GM18951 (cell line): ENCODE measurements at regions not wholly inside any gene's neighbourhood (a gene's known extent, or its start where the extent isn't known, plus 50 kb on each side); places are given as distances from the start of the nearest gene placed in this dataset.

ENCODE experiments used
- POLR2A ChIP-seq: IDR thresholded peaks from 4 replicates; pipeline ENCODE4 v1.6.1; 2011; ENCODE audit warnings: mild to moderate bottlenecking; ENCODE audit not compliant: insufficient read length, insufficient read depth; ENCODE audit errors: extremely low read depth
- in situ Hi-C: fragments of 300-500 bp; cut with MboI; formaldehyde crosslinking; loops from one replicate; pipeline ENCODE4 v1.12.0; 2022; ENCODE audit warnings: low sequenced_read_pairs, mixed read lengths, inconsistent platforms; ENCODE audit not compliant: unreplicated experiment

DNA sequence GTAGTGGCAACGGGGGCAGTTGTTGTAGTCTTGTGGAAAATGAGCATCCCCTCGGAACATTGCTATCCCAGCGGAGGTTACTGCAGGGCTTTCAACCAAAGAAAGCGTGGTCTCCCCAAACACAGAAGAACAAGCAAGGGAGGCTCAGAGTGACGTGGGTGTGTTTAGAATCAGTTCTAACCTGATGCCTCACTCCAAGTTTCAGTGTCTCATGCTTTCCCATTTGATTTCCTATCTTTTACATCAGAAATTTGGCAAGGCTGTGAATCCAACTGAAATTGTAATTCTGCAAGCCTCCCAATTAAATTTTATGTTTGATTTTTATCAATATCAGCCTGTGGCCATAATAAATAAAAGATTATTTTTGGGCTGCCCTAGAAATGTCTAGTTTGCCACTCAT is 156.1 kb upstream of the LNX1 start:
- in situ Hi-C loops = no loop called here
- no peak for TF ChIP-seq POLR2A

DNA sequence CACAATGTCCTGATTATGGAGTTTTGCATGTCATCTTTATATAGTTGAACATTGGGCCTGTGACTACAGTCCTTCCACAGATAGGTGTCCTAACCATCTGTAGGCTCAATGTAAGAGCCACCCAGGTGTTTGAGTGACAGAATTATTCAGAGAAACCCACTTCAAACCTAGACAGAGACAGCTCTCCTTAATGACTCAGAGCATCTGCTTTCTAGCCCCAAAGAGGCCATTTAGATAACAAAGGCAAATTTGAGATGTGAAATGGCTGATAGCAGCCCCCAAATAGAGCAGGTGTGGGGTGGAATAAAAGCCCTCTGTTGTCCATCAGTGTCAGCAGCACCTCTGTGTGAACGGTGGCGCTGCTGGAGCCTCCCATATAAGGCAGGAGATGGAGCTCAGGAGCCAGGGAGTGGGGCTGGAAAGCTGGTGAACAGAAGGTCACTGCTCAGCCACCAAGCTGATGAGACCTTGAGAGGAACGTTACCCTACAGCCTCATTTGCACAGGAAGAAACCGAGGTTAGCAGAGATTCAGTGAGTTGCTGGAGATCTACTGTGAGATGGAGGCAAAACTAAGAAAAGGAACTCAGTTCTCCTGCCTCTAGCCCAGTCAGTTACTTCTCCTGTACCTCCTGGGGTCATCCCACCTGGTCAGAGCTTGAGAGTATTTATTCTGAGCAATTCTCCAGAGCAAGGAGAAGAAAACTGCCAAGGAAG is 153.3 kb upstream of the LNX1 start:
- no peak for TF ChIP-seq POLR2A
- in situ Hi-C loops = no loop called here

DNA sequence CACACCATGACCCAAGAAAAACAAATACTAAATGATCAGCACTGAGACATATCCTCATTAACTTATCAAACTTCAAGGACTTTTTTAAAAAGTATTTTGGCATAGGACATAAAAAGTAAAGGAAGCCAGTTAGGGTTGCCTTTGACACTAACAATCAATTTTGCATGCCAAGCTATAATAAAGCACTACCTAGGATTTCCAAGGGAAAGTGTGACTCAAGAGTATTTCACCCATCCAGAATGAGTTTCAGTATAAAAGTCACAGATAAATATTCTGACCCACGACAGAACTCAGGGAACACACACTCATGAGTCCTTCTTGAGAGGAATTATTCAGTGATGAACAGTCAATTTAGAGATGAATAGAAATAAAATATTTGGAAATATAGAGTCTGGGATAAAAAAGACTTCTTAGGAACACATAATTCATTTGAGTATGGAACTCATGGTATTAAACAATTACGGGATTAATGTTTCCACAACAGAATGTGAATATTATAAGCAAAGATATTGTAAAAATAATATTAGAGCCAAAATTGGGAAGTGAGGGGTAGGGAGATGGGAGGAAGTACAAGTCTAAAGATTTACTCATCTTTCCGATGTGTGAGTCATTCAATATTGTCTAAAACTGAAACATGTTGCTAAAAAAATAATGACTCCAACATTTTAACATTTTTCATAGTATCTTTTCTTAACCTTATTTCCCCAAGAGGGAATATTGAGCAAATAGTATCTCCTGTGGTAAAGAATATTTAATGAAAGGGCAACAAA is 143.5 kb upstream of the LNX1 start:
- in situ Hi-C loops = no loop called here
- TF ChIP-seq POLR2A = no peak

GRCh38 chr4:53734182-53734581 is 142.9 kb upstream of the LNX1 start:
- in situ Hi-C loops = no loop called here
- TF ChIP-seq POLR2A = no peak

- TF ChIP-seq POLR2A = no peak
- in situ Hi-C loops = no loop called here
Observed at GRCh38 chr4:53732661-53733060, 141.4 kb upstream of the LNX1 start.

- in situ Hi-C loops = no loop called here
Observed at GRCh38 chr4:53730031-53730805, 138.9 kb upstream of the LNX1 start.

GRCh38 chr4:53722110-53722509 is 130.8 kb upstream of the LNX1 start:
- in situ Hi-C loops = loop anchor here (25.0 kb wide), 1 partner anchor 490 kb away; no protein-coding TSS in a partner anchor
- TF ChIP-seq POLR2A = no peak

More at GRCh38 chr4:53730031-53730805, 138.9 kb upstream of the LNX1 start:
- no peak for TF ChIP-seq POLR2A

GRCh38 chr4:53721263-53721662 is 130.0 kb upstream of the LNX1 start:
- TF ChIP-seq POLR2A = no peak
- in situ Hi-C loops = loop anchor here (25.0 kb wide), 1 partner anchor 491 kb away; no protein-coding TSS in a partner anchor

DNA sequence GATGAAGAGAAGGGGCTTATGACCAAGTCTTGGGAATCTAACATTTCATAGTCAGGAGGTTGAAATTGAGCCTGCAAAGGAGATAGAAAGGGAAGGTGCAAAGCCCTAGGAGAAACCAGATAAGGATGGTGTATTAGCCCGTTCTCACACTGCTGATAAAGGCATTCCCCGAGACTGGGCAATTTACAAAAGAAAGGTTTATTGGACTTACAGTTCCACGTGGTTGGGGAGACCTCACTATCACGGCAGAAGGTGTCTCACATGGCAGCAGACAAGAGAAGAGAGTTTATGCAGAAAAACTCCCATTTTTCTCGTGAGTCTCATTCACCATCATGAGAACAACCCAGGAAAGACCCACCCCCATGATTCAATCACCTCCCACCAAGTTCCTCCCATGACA is 129.5 kb upstream of the LNX1 start:
- TF ChIP-seq POLR2A = no peak
- in situ Hi-C loops = loop anchor here (25.0 kb wide), 1 partner anchor 492 kb away; no protein-coding TSS in a partner anchor

GRCh38 chr4:53717064-53717549 is 125.8 kb upstream of the LNX1 start:
- no peak for TF ChIP-seq POLR2A
- in situ Hi-C loops = loop anchor here (25.0 kb wide), 1 partner anchor 495 kb away; no protein-coding TSS in a partner anchor

DNA sequence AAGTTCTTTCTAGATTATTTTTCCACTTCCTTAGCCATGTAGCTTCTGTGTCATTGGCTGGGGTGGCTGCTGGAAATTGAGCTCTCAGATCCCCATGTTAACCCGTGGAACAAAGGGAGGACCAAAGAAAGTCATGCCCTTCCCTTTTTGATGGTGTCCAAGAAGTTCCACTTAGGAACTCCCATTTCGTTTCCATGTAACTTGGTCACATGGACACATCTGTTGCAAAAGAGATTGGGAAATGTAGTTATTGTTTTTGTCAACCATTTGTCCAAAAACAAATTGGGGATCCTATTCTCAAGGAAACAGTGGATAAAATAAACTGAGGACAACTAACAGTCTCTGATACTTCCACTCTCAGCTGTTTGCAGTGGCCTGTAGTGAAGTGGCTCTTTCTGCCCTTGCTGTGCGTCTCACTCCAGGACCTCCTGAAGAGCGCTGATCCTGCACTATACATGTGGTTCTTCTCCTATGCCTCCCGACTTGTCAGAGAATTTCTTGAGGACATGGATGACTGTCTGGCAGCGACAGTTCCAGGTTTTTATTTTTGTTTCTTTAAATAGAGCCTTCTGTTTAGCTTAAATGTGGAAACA is 125.3 kb upstream of the LNX1 start:
- no peak for TF ChIP-seq POLR2A
- in situ Hi-C loops = loop anchor here (25.0 kb wide), 1 partner anchor 496 kb away; no protein-coding TSS in a partner anchor

DNA sequence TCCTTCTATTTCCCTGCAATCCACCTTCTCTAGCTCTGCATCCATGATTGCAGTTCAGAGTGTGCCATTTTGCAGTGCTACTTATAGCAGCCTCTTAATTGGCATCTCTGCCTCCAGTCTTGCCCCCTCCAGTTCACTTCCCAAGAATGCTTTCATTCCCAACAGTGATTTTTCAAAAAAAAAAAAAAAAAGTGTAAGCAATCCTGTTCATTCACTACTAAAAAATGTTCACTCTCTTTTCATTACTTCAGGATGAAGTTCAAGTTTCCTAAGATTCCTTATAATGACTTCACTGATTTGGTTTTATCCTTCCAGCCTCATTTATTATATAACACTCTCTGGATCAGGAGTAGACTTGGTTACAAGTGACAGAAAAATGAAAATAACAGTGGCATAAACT is 124.7 kb upstream of the LNX1 start:
- in situ Hi-C loops = loop anchor here (25.0 kb wide), 1 partner anchor 496 kb away; no protein-coding TSS in a partner anchor

More for the DNA sequence above, 124.7 kb upstream of the LNX1 start:
- no peak for TF ChIP-seq POLR2A
